ENCODE measurements at regions not wholly inside any gene's neighbourhood (a gene's known extent, or its start where the extent isn't known, plus 50 kb on each side); places are given as distances from the start of the nearest gene placed in this dataset.

DNA sequence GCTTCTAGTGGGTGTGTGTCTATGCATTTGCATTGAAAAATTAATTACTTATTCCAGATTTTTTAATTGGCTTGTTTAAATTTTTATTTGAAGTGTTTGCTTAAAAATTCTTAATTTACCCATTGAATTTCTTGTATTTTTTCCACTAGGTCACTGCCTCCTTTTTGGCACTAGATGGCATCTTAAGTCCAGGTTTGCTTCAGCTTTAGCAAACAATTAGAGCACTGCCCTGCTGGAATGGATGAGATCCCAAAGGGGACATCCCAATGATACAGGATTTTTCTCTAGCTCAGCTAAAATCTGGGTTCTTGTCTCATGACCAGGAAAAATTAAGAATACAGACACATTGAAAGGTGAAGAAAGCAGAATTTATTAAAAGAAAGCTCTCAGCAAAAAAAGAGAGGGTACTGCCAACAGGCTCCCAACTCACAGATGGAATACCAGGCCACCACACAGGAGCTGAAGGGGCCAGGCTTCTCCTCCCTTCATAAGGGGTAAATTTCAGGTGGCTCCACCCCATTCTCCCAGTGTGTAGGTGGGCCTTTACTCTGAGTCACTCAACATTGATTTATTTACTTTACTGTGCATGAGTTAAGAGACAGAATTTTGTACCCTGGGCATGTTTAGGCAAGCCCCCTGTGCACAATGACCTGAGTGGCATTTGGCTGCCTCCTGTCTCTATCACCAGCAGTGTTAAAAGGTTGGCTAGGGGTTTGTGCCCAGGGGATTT lies 532.4 kb downstream of the ANXA1 start:
- H3K9me3 ChIP-seq (replicated peaks in 1 of 2; ENCODE audit: control insufficient read depth in 1 of 2, insufficient read depth in 1 of 2, low read length in 2 of 2), result no peaks in the 10 kb centered on the region
- no peak for DNase-seq
- H3K4me3 Mint-ChIP-seq, result no peak overlapping the region
- H3K4me2 ChIP-seq (replicated peaks; ENCODE audit: extremely low read depth, low read length, poor library complexity, severe bottlenecking), result no peak overlapping the region
- H2AFZ ChIP-seq (ENCODE audit: insufficient read depth, low read depth, low read length, poor library complexity, severe bottlenecking), result no peak overlapping the region
- H3K9me3 Mint-ChIP-seq, result peaks cover 0 to 2% (median 0%) of the 10 kb centered on the region in 7 donors
- no peak overlapping the region for H3K4me3 ChIP-seq (replicated peaks in 1 of 3; ENCODE audit: low read depth in 2 of 3, low read length in 3 of 3)
- H3K9ac ChIP-seq (ENCODE audit: insufficient read depth, low read length, poor library complexity, severe bottlenecking), result no peak overlapping the region
- H4K20me1 ChIP-seq (ENCODE audit: insufficient read depth, low read length), result no peaks in the 10 kb centered on the region
- no peaks in the 10 kb centered on the region for H3K27me3 ChIP-seq (ENCODE audit: control insufficient read depth in 2 of 2, insufficient read depth in 2 of 2, low read length in 2 of 2)
- TF ChIP-seq, protein P1, sequence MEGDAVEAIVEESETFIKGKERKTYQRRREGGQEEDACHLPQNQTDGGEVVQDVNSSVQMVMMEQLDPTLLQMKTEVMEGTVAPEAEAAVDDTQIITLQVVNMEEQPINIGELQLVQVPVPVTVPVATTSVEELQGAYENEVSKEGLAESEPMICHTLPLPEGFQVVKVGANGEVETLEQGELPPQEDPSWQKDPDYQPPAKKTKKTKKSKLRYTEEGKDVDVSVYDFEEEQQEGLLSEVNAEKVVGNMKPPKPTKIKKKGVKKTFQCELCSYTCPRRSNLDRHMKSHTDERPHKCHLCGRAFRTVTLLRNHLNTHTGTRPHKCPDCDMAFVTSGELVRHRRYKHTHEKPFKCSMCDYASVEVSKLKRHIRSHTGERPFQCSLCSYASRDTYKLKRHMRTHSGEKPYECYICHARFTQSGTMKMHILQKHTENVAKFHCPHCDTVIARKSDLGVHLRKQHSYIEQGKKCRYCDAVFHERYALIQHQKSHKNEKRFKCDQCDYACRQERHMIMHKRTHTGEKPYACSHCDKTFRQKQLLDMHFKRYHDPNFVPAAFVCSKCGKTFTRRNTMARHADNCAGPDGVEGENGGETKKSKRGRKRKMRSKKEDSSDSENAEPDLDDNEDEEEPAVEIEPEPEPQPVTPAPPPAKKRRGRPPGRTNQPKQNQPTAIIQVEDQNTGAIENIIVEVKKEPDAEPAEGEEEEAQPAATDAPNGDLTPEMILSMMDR (IDR thresholded peaks at IDR 0.05), result no peak
- no peaks in the 10 kb centered on the region for H3K36me3 ChIP-seq (replicated peaks in 1 of 2; ENCODE audit: control insufficient read depth in 1 of 2, insufficient read depth in 2 of 2, low read length in 2 of 2)
- H3K27ac ChIP-seq (ENCODE audit: low read depth in 1 of 2, low read length in 2 of 2), result no peak overlapping the region
- H3K27me3 Mint-ChIP-seq (ENCODE audit: low read depth in 3 of 3), result peaks cover 0 to 1% (median 0%) of the 10 kb centered on the region in 3 donors
- H3K36me3 Mint-ChIP-seq, result no peaks in the 10 kb centered on the region
- no peaks in the 10 kb centered on the region for H3K79me2 ChIP-seq (ENCODE audit: insufficient read depth, low read length)
- no peak overlapping the region for H3K27ac Mint-ChIP-seq
- H3K4me1 ChIP-seq (ENCODE audit: control insufficient read depth in 1 of 2, insufficient read depth in 2 of 2, low read length in 2 of 2), result no peaks in the 10 kb centered on the region
- intact Hi-C loops (cut with micrococcal nuclease), result no loop called here
- no peaks in the 10 kb centered on the region for H3K4me1 Mint-ChIP-seq

DNA sequence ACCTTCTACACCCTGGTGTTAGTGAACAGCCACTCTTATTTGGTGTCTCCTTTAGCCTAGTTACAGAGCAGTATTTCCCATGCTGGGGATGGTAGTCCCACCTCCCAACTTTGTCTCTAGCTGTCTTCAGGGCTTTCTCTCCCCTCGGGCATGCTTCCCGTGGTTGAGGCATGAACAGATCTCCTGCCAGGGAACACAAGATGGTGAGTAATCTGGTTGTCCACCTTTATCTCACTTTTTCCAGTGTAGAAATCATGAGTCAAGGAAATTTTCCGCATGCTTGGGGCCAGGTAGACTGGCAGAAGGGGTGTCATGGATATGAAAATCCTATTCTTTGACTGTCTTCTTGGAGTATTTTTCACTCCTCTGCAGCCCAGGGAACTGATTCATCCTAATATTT lies 532.9 kb downstream of the ANXA1 start:
- no peak overlapping the region for H3K27ac Mint-ChIP-seq

More for the DNA sequence above, 532.9 kb downstream of the ANXA1 start:
- no CpG with 5 or more reads among the region's 3 CpGs for WGBS (ENCODE audit: insufficient coverage)
- Histone ChIP-seq H3K9ac (ENCODE audit: insufficient read depth, low read length, poor library complexity, severe bottlenecking) (no peak overlapping the region), H3K4me1 (ENCODE audit: control insufficient read depth in 1 of 2, insufficient read depth in 2 of 2, low read length in 2 of 2) (no peaks in the 10 kb centered on the region), H3K4me2 (replicated peaks; ENCODE audit: extremely low read depth, low read length, poor library complexity, severe bottlenecking) (no peak overlapping the region), H3K27ac (ENCODE audit: low read depth in 1 of 2, low read length in 2 of 2) (no peak overlapping the region), H4K20me1 (ENCODE audit: insufficient read depth, low read length) (no peaks in the 10 kb centered on the region), H3K27me3 (ENCODE audit: control insufficient read depth in 2 of 2, insufficient read depth in 2 of 2, low read length in 2 of 2) (no peaks in the 10 kb centered on the region), H3K79me2 (ENCODE audit: insufficient read depth, low read length) (no peaks in the 10 kb centered on the region), H3K36me3 (replicated peaks in 1 of 2; ENCODE audit: control insufficient read depth in 1 of 2, insufficient read depth in 2 of 2, low read length in 2 of 2) (no peaks in the 10 kb centered on the region), H2AFZ (ENCODE audit: insufficient read depth, low read depth, low read length, poor library complexity, severe bottlenecking) (no peak overlapping the region), H3K4me3 (replicated peaks in 1 of 3; ENCODE audit: low read depth in 2 of 3, low read length in 3 of 3) (no peak overlapping the region), H3K9me3 (replicated peaks in 1 of 2; ENCODE audit: control insufficient read depth in 1 of 2, insufficient read depth in 1 of 2, low read length in 2 of 2) (no peaks in the 10 kb centered on the region)
- DNase-seq, result no peak
- H3K9me3 Mint-ChIP-seq, result peaks cover 0 to 2% (median 0%) of the 10 kb centered on the region in 7 donors
- H3K36me3 Mint-ChIP-seq, result no peaks in the 10 kb centered on the region
- H3K27me3 Mint-ChIP-seq (ENCODE audit: low read depth in 3 of 3), result no peaks in the 10 kb centered on the region
- H3K4me3 Mint-ChIP-seq, result no peak overlapping the region
- intact Hi-C loops (cut with micrococcal nuclease), result no loop called here
- TF ChIP-seq, protein P1 (IDR thresholded peaks at IDR 0.05), result no peak
- no peaks in the 10 kb centered on the region for H3K4me1 Mint-ChIP-seq

All from CD14-positive monocyte (primary cell).